ENCODE measurements at regions not wholly inside any gene's neighbourhood (a gene's known extent, or its start where the extent isn't known, plus 50 kb on each side); places are given as distances from the start of the nearest gene placed in this dataset.

GRCh38 chr10:55368467-55368866, 567.4 kb upstream of the PCDH15 start:
- no peak for TF ChIP-seq CSDC2 (CRISPR knock-in tag; IDR thresholded peaks at IDR 0.05)
- TF ChIP-seq ZNF70 (CRISPR knock-in tag; IDR thresholded peaks at IDR 0.05), result no peak
- no peak for TF ChIP-seq ARNTL (CRISPR knock-in tag; IDR thresholded peaks at IDR 0.05; ENCODE audit: borderline replicate concordance, low read depth)
- TF ChIP-seq PATZ1 (CRISPR knock-in tag; IDR thresholded peaks at IDR 0.05; ENCODE audit: borderline replicate concordance), result no peak
- TF ChIP-seq ZFP30 (CRISPR knock-in tag; IDR thresholded peaks at IDR 0.05), result no peak
